ENCODE measurements at regions not wholly inside any gene's neighbourhood (a gene's known extent, or its start where the extent isn't known, plus 50 kb on each side); places are given as distances from the start of the nearest gene placed in this dataset.

DNA sequence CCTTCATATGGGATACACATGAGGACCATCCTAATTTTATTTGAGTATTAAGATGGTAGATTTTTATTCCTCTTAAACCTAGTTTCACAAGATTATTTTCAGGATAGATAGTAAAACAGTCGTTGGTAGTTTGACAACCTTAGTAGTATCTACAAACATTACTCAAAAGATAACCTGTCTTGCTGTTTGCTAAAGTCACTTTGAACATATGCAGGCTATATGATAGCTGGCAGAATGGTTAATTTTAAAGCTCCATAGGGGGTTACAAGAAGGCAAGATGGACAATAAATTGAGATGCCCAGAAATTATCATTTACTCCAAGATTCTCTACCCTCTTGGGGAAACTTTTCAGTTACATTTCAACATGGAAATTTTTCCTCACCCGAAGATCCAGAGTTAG is 525.7 kb downstream of the SOX5 start:
- intact Hi-C loops (cut with micrococcal nuclease; ENCODE audit: unreplicated experiment), result loop anchor here (5.0 kb wide), 1 partner anchor 39 kb away; no protein-coding TSS in a partner anchor
- H3K9me3 Mint-ChIP-seq (ENCODE audit: unreplicated experiment), result no peaks in the 10 kb centered on the region
- POLR2A ChIA-PET, result no interaction called here
- peaks cover 7% of the 10 kb centered on the region for H3K4me1 Mint-ChIP-seq (ENCODE audit: low read depth, unreplicated experiment)
- H3K27me3 Mint-ChIP-seq (ENCODE audit: insufficient read depth, unreplicated experiment), result peaks cover 15% of the 10 kb centered on the region
- Histone ChIP-seq H3K36me3 (ENCODE audit: control insufficient read depth, insufficient read depth, low read length) (no peaks in the 10 kb centered on the region), H3K27me3 (replicated peaks; ENCODE audit: control insufficient read depth, insufficient read depth, low read length) (no peaks in the 10 kb centered on the region), H3K4me3 (ENCODE audit: low read depth, low read length) (no peak overlapping the region), H3K9me3 (no peaks in the 10 kb centered on the region), H3K4me1 (no peaks in the 10 kb centered on the region)
- no TSS peak for BruUV-seq (replicated peaks)
- CTCF ChIA-PET, result no interaction called here
- H3K4me3 Mint-ChIP-seq (ENCODE audit: unreplicated experiment), result no peak overlapping the region
- H3K36me3 Mint-ChIP-seq (ENCODE audit: insufficient read depth, unreplicated experiment), result no peaks in the 10 kb centered on the region
- TF ChIP-seq, protein P1, sequence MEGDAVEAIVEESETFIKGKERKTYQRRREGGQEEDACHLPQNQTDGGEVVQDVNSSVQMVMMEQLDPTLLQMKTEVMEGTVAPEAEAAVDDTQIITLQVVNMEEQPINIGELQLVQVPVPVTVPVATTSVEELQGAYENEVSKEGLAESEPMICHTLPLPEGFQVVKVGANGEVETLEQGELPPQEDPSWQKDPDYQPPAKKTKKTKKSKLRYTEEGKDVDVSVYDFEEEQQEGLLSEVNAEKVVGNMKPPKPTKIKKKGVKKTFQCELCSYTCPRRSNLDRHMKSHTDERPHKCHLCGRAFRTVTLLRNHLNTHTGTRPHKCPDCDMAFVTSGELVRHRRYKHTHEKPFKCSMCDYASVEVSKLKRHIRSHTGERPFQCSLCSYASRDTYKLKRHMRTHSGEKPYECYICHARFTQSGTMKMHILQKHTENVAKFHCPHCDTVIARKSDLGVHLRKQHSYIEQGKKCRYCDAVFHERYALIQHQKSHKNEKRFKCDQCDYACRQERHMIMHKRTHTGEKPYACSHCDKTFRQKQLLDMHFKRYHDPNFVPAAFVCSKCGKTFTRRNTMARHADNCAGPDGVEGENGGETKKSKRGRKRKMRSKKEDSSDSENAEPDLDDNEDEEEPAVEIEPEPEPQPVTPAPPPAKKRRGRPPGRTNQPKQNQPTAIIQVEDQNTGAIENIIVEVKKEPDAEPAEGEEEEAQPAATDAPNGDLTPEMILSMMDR (IDR thresholded peaks at IDR 0.05; ENCODE audit: insufficient read depth in 1 of 2, low read depth in 1 of 2, low read length in 1 of 2, severe bottlenecking in 1 of 2, unreplicated experiment in 1 of 2), result no peak
- no peak for DNase-seq
- no peak overlapping the region for H3K27ac Mint-ChIP-seq (ENCODE audit: unreplicated experiment)

DNA sequence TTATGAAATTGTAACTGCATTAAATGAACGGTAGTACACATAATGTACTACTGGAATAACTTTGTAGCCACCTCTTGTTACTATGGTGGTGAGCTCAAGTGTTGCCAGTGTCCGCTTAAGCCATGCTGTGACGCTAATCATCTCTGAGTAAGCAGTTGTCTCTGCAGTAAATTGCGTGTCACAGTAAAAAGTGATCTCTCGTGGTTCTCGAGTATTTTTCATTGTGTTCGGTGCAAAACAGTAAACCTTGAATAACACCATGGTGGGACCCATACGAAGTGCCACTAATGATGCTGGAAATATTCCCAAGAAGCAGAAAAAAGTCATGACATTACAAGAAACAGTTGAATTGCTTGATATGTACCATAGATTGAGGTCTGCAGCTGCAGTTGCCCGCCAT is 524.8 kb downstream of the SOX5 start:
- Mint-ChIP-seq H3K36me3 (ENCODE audit: insufficient read depth, unreplicated experiment) (no peaks in the 10 kb centered on the region), H3K27ac (ENCODE audit: unreplicated experiment) (no peak overlapping the region), H3K4me1 (ENCODE audit: low read depth, unreplicated experiment) (peaks cover 7% of the 10 kb centered on the region), H3K4me3 (ENCODE audit: unreplicated experiment) (no peak overlapping the region), H3K9me3 (ENCODE audit: unreplicated experiment) (no peaks in the 10 kb centered on the region), H3K27me3 (ENCODE audit: insufficient read depth, unreplicated experiment) (peaks cover 15% of the 10 kb centered on the region)
- DNase-seq, result no peak
- no TSS peak for BruUV-seq (replicated peaks)
- ChIA-PET CTCF (no interaction called here), POLR2A (no interaction called here)
- Histone ChIP-seq H3K9me3 (no peaks in the 10 kb centered on the region), H3K36me3 (ENCODE audit: control insufficient read depth, insufficient read depth, low read length) (no peaks in the 10 kb centered on the region), H3K4me1 (no peaks in the 10 kb centered on the region), H3K4me3 (ENCODE audit: low read depth, low read length) (no peak overlapping the region), H3K27me3 (replicated peaks; ENCODE audit: control insufficient read depth, insufficient read depth, low read length) (no peaks in the 10 kb centered on the region)
- TF ChIP-seq, protein P1 (IDR thresholded peaks at IDR 0.05; ENCODE audit: insufficient read depth in 1 of 2, low read depth in 1 of 2, low read length in 1 of 2, severe bottlenecking in 1 of 2, unreplicated experiment in 1 of 2), result no peak
- intact Hi-C loops (cut with micrococcal nuclease; ENCODE audit: unreplicated experiment), result loop anchor here (5.0 kb wide), 1 partner anchor 38 kb away; no protein-coding TSS in a partner anchor

DNA sequence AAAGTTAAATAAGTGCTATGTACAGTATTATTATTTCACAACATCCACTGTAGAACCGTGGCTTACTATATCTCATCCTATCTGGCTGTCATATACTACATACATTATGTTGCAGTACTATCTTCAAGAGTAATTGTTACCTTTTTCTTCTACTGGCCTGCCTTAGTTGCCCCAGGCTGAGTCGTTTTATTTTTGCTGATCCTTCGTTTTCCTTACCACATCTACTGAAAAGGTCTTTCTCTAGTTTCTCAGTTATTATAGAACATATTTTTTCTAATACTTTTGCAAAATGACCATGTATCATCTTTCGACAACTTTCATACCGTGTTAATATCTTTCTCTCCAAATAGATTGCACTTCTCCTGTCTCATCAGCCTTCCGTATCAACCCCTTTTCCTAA is 523.1 kb downstream of the SOX5 start:
- Mint-ChIP-seq H3K4me1 (ENCODE audit: low read depth, unreplicated experiment) (peaks cover 7% of the 10 kb centered on the region), H3K4me3 (ENCODE audit: unreplicated experiment) (no peak overlapping the region), H3K27ac (ENCODE audit: unreplicated experiment) (no peak overlapping the region), H3K36me3 (ENCODE audit: insufficient read depth, unreplicated experiment) (no peaks in the 10 kb centered on the region), H3K27me3 (ENCODE audit: insufficient read depth, unreplicated experiment) (peaks cover 15% of the 10 kb centered on the region), H3K9me3 (ENCODE audit: unreplicated experiment) (no peaks in the 10 kb centered on the region)
- H3K9me3 ChIP-seq, result no peaks in the 10 kb centered on the region
- DNase-seq, result no peak
- CTCF ChIA-PET, result no interaction called here
- no TSS peak for BruUV-seq (replicated peaks)
- TF ChIP-seq, protein P1 (IDR thresholded peaks at IDR 0.05; ENCODE audit: insufficient read depth in 1 of 2, low read depth in 1 of 2, low read length in 1 of 2, severe bottlenecking in 1 of 2, unreplicated experiment in 1 of 2), result no peak
- H3K4me1 ChIP-seq, result no peaks in the 10 kb centered on the region
- POLR2A ChIA-PET, result no interaction called here
- no peaks in the 10 kb centered on the region for H3K36me3 ChIP-seq (ENCODE audit: control insufficient read depth, insufficient read depth, low read length)
- H3K4me3 ChIP-seq (ENCODE audit: low read depth, low read length), result no peak overlapping the region
- intact Hi-C loops (cut with micrococcal nuclease; ENCODE audit: unreplicated experiment), result no loop called here
- no peaks in the 10 kb centered on the region for H3K27me3 ChIP-seq (replicated peaks; ENCODE audit: control insufficient read depth, insufficient read depth, low read length)

All from Caco-2 (cell line).